A549 (cell line): ENCODE measurements at regions not wholly inside any gene's neighbourhood (a gene's known extent, or its start where the extent isn't known, plus 50 kb on each side); places are given as distances from the start of the nearest gene placed in this dataset.

ENCODE experiments used
- CEBPB ChIP-seq, 2 experiments: fragments of >200 bp in 1 of 2; sonication (Bioruptor Twin) in 1 of 2; formaldehyde crosslinking in 1 of 2; IDR thresholded peaks; 2 replicates each; pipeline ENCODE4 v1.6.1; 2012 to 2016
- CTCF ChIP-seq: fragments of >200 bp; sonication (Bioruptor Twin); formaldehyde crosslinking; IDR thresholded peaks from 3 replicates; pipeline ENCODE4 v1.5.1; 2016
- EP300 ChIP-seq, 2 experiments: fragments of >200 bp; sonication (Bioruptor Twin); formaldehyde crosslinking; IDR thresholded peaks; 2 replicates in 1 of 2; 3 replicates in 1 of 2; pipeline ENCODE4 v1.6.1; 2016 to 2017
- GATA3 ChIP-seq: IDR thresholded peaks from 2 replicates; pipeline ENCODE4 v1.6.1; 2012; ENCODE audit warnings: borderline replicate concordance
- HDAC2 ChIP-seq: fragments of 200-600 bp; sonication (generic); IDR thresholded peaks from 2 replicates; pipeline ENCODE4 v1.6.1; 2016
- JUN ChIP-seq, 2 experiments: fragments of >200 bp; sonication (Bioruptor Twin); formaldehyde crosslinking; IDR thresholded peaks; 2 replicates in 1 of 2; 3 replicates in 1 of 2; pipeline ENCODE4 v1.6.1; 2016 to 2017
- JUNB ChIP-seq: fragments of >200 bp; sonication (Bioruptor Twin); formaldehyde crosslinking; IDR thresholded peaks from 2 replicates; pipeline ENCODE4 v1.6.1; 2016
- KDM5A ChIP-seq: fragments of 200-600 bp; sonication (generic); IDR thresholded peaks from 2 replicates; pipeline ENCODE4 v1.6.1; 2016; ENCODE audit warnings: antibody characterized with exemption, mild to moderate bottlenecking
- MAFK ChIP-seq: fragments of 450-650 bp; IDR thresholded peaks from 2 replicates; pipeline ENCODE4 v1.6.1; 2014; ENCODE audit not compliant: partially characterized antibody
- MAX ChIP-seq: IDR thresholded peaks from 2 replicates; pipeline ENCODE4 v1.6.1; 2012
- PHF8 ChIP-seq: fragments of 200-600 bp; sonication (generic); IDR thresholded peaks from 2 replicates; pipeline ENCODE4 v1.6.1; 2016; ENCODE audit warnings: low read depth, mild to moderate bottlenecking, antibody characterized with exemption, moderate library complexity, borderline replicate concordance
- POLR2A ChIP-seq: IDR thresholded peaks from 2 replicates; pipeline ENCODE4 v1.6.1; 2012; ENCODE audit warnings: mild to moderate bottlenecking, low read length
- SMC3 ChIP-seq: fragments of >200 bp; sonication (Bioruptor Twin); formaldehyde crosslinking; IDR thresholded peaks from 3 replicates; pipeline ENCODE4 v1.6.1; 2018; ENCODE audit warnings: inconsistent platforms

- TF ChIP-seq GATA3 (no peak), CTCF (no peak), PHF8 (no peak), MAX (no peak), HDAC2 (no peak), EP300 (IDR thresholded peaks at IDR 0.05) (no peak), JUN (IDR thresholded peaks at IDR 0.05) (no peak), JUNB (no peak), POLR2A (no peak), CEBPB (IDR thresholded peaks at IDR 0.05) (no peak), SMC3 (no peak), MAFK (no peak), KDM5A (no peak)
These were observed 436.5 kb downstream of the HAPSTR1 start for GRCh38 chr16:9527976-9528375.
